Activated effector memory CD4-positive, alpha-beta T cell treated with Interleukin-2 at 50 U/mL for 16 hours (primary cell): ENCODE measurements at regions not wholly inside any gene's neighbourhood (a gene's known extent, or its start where the extent isn't known, plus 50 kb on each side); places are given as distances from the start of the nearest gene placed in this dataset.

Experiments used
- DNase-seq: peaks from one replicate; pipeline ENCODE4 v3.0.0-alpha.2; 2020

DNA sequence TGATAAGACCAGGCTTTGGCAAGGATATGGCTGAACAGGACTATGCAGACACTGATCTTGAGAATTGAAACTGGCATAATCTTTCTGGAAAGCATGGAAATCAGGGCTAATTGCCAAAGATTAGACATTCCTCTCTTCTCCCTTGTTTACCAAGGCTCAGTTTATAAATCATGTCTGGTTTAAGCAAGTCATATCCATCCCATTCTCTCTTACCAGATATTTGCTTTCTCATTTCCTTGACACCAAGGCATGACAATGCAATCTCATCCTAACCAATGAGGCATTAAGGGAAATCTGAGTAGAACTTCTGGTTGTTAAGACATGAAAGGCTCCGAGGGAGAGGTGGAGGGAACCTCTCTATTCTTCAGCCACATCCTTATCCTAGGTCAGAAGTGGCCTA, 110.3 kb upstream of the CEP85L start:
- no peak for DNase-seq

DNA sequence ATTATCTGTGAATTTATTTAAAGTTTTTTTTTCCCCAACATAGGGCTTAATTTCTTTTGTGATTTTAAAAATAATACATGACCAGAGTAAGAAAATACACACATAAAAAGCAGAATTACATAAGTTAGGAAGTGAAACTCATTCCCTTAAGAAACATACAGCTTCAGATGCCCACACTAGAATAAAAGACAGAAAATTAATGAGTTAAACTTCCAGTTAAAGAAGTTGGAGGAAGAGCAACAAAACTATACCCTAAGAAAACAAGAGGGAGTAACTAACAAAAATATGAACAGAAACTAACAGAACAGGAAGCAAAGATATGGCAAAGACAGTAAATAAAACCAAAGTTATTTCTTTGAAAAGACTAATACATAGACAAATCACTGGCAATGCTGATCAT, 107.6 kb upstream of the CEP85L start:
- no peak for DNase-seq

DNA sequence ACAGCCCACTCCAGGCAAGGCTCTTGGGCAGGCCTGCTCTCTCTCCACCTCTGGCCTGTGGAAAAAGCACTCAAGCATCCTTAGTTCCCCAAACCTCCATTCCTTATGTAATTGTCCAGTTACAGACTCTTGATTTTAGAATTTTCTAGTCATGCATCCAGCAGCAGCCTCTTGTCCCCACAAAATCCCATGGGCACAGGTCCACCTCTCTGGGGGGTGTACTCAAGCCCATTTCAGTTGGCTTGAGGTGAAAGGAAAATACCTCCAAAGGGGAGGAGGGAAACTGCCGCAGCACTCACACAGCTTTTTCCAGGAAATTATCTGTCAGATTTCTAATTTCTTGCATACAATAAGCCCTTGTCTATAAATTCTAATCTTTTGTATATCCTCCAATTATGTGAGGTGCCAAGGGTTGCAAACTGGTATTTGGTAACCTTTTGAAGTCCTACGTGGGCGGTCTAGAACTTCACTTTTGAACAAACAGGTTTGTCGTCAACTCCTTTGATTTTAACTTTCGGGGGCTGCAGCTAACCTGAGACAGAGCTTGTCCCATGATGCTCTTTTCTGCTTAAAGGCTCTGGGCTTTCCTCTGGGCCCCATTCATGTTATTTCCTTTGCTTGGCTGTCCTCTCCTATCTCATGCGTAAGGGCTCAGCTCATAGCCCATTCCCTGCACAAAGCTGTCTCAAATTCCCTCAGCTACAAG, 104.7 kb upstream of the CEP85L start:
- no peak for DNase-seq

DNA sequence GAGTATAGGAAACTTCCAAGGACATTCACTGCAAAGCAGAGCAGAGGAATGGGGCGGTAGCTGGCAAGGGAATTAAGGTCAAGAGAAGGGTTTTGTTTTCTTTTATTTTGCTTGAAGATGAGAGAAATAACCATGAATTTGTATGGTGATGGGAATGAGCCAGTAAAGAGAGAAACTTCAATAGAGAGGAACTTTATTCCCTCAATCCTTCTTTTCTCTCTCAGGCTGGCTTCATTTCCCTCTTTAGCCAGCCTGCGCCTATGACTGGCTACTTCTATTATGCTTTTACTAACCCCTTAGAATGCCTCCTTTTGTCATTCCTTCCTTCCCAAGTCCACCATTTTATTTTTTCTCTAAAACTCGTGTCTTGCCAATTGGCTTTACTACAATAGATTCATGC, 101.4 kb upstream of the CEP85L start:
- no peak for DNase-seq

DNA sequence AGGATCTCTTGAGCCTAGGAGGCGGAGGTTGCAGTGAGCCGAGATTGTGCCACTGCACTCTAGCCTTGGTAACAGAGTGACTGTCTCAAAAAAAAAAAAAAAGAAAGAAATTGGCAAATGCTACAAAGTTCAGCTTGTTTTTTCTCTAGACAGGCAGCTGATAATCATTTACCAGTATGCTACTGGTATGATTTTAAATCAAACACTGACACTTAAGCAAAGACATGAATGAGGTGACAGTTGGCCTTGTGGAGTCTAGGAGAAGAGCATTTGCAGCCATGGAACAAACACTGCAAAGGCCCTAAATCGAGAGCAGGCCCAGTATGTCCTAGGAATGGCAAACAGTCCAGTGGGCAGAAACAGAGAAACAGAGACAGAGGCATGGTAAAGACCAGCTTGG, 99.7 kb upstream of the CEP85L start:
- no peak for DNase-seq

DNA sequence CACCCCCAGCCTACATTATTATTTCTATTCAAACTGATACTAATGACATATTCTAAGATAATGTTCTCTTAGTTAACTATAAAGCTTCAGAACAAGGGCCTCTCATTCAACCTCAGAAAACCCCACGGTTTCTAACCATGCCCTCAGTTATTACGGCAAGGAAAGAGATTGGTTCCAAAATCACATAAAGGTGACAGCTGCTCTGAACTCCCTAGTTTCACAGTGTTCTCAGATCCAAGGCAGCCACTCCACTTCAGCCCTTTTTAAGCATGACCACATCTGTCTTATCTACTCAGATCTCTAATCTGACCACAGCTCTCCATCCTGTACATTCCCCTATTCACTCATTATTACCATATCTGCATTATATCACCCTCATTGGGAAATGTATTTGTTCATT, 98.8 kb upstream of the CEP85L start:
- no peak for DNase-seq

DNA sequence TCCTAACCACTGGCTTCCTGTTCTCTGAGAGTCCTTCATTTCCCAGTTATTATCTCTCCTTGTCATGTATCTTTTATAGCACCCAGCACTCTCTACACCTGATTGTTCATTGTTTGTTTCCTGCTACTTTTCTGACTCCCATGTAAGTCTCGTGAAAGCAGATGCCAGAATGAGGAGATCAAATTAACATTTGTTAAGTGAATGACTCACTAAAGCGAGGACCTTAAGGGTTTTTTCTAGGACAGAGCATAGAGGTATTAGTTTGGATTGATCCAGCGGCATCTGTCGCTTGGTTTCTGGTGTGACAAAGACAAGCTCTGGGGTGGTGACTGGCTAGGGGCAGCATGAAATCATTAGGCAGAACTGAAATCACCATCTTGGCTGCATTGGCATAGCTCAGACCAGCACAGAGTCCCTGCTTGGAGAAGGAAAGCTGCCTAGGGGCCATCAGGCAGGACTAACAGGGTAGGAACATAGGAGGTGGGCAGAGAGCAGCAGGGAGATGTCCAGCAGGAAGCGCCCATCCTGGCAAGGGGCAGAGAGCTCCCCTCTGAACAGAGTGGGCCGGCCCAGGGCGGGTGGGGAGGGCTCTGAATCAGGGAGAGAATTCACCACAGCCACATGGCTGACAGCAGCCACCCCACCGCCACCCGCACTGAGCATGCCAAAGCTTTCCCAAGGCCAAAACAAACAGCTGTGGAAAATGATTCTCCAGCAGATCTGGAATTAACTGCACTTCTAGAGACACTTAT, 97.1 kb upstream of the CEP85L start:
- no peak for DNase-seq

DNA sequence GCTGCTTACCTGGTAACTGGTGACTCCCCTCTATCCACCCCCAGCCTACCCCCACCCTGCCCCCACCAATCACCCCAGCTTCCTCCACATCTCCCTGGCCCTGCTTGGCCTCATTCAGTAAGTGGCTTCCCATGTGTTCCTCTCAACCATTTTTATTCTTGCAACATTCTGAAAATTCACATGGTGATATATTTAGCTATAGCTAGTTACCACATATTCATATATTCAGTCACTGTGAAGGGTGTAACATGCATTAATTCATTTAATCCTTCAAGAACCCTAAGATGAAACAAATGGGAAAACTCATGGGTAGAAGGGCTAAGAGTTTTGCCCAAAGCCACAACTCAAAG, 95.4 kb upstream of the CEP85L start:
- DNase-seq, result no peak

DNA sequence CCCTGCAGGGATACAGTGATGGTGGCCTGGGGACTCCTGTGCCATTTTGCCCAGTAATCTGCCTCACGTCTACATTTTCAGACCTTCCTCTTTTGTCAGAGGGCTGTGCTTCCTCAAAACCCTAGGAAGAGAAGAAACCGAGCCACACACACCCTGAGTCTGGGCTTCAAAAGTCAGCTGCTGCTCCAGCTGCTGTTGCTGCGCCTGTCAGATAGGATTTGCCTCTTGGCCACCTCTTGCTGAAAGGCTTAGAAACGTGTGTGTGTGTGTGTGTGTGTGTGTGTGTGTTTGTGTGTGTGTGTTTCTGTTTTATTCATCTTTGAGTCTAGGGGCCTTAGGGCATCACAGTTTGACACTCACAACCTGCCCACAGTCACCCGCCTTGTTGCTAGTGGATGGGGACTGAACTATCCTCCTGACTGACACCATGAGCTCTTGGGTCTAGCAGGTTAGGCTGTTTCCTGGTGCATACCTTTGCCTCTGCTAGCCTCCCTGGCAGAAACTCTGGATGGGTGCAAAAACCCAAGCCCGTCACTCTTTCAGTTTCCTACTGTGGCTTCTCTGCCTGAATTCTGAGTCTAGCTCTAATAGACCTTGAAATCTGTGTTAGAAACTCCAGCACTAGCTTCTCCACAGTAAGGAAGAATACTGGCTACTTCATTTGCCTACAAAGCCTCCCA, 94.9 kb upstream of the CEP85L start:
- no peak for DNase-seq

DNA sequence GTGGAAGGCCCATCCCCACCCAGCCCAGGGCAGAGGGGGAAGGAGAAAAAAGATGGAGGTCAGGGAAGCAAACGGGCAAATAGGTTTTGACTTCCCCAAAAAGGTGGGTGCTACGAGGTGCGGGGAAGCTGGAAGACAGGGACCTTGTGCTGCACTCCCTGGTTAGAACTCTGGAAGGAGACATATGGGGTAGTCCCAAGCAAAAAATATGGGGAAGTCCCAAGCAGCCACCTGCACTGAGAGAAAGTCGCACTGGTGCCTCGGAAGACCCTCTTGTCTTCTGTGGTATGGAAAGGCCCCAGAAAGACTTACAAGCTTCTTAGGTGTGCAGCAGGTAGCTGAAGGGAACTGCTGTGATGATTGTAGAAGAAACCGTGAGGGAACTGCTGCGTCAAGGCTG, 93.8 kb upstream of the CEP85L start:
- DNase-seq, result no peak

DNA sequence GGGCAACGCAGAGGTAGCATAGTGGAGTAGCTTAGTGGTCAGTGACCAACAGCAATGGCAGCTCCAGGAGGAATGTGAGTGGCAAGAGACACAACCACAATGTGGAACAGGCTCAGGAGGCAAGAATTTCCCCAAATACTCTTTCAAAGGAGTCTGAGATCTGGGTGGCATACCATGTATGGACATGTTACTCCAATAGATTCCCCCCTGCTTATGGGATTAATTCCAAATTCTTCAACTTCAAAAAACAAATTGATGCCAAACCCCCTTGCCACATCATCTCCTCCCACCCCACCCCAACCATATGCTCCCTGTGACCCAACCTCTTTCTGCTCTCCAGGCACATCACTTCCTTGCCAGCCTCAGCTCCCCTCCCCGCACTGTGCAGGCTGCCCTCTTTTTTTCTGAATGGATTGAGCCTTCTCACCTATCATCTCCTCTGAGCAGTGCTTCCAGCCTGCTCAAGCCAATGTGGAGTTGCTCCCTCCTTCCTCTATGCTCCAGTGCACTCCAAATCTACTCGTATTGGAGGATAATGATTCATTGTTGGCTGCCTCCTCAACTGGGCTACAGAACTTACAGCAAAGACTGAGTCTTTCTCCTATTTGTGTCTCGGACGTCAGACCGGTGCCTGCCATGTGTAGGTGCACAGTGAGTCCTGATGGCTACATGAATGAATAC, 93.0 kb upstream of the CEP85L start:
- DNase-seq, result no peak

DNA sequence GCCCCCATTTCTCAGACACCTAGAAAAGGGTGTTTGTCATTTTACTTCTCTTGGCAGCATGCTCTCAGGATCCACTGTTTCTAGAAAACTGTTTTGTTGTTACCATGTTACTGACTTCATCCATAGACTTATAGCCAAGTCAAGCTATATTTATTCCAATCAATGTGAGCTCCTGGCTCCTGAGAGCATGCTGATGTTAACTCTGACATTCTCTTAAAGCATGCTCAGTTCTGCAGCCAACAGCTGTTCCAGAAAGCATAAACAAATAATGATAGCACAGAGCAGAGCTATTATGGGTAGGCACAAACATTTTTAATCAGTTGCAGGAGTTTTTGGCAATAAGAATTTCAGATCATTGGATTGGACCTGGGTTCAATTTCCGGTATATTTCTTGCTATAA, 92.4 kb upstream of the CEP85L start:
- no peak for DNase-seq

DNA sequence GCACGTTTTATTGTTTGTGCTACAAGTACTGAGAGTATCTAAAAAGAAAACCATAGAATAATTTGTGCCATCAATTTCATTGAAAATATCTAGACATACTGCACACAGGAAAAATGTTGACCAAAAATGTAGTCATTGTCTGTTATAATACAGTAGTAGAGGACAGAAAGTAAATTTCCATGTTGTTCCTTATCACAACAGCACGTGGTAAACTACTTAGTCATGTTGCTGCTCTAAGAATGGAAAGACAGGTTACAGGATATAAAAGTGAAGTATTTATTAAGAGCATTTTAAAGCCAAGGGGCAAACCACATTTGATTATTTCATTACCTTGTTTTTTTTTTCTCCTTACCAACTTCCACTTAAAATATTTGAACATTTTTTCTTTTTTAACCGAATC, 89.0 kb upstream of the CEP85L start:
- DNase-seq, result no peak

DNA sequence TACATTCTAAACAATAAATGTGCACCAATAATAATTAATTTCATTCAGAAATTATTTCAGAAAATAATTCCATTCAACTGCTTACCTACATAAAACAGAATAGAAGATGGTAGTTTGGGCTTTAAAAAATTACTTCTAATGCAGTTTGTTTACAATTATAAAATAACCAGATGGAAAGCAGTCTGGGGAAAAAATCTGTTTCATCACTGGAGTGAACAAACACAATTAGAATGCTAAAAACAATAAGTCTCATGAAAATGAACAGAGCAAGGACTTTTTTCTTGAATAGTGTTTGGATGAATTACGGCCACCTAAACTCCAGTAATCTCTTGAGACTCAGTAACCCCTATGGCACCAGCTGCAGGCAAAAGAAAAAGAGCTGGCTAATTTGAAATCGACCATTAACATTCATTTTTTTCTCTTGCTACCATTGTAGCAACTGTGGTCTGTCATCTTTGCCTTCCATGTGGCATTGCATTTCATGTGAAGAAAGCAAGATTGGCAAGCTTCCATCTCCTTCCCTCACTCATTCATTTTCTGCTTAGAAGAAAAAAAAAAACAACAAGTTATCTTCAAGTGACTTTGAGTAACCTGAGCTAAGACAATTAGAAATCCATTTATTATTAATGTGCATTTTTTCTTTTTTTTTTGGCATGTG, 88.4 kb upstream of the CEP85L start:
- DNase-seq, result no peak

DNA sequence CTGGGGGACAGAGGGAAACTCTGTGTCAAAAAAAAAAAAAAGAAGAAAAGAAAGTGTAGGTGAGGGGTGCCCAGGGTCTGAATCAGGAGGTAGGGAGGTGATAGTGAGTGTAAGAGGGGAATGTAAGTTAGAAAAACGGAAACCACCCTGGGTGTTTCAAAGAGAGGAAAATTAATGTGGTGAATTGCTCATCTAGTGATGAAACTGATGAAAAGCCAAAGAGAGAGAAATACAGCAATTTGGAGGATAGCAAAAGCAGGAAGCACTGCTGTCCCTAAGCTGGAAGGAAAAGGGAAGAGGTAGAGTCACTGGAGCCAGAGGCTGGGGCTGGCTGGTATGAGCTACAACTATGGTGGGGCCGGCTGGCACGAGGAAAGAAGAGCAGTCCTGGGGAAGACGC, 85.0 kb upstream of the CEP85L start:
- DNase-seq, result no peak

DNA sequence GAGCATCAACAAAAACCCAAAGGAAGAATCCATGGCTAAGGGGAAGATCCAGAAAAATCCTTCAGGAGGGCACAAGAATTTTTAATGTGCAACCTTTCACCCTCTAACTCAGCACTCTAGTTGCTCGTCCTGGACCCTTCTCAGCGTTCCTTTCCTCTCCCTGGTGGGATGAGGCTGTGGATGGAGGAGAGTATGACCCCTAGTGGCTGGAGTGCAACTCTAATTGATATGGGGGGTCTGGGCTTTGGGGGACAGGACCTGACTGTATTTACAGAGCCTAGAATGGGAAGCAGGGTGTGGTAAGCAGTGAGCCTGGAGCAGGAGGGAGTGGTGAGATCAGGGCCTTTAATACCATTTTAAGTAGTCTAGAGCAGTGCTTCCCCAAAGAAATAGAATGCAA, 83.9 kb upstream of the CEP85L start:
- no peak for DNase-seq

DNA sequence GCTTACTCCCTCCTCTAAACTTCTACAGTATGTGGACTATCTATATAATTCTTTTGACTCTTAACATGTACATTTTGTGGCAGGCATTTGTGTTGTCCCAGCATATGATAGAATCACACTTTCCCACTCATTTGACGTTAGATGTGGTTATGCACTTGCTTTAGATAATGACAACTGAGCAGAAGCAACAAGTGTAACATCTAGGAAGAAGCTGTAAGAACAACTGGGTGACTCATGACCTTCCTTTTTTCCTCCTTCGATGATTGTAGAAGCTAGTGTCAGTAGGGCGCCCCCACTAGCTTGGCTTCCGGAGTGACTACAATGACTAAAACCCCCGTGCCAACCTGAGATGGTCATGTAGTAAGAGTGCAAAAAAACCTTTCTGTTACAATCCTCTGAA, 74.6 kb upstream of the CEP85L start:
- DNase-seq, result peak; percentile 32

DNA sequence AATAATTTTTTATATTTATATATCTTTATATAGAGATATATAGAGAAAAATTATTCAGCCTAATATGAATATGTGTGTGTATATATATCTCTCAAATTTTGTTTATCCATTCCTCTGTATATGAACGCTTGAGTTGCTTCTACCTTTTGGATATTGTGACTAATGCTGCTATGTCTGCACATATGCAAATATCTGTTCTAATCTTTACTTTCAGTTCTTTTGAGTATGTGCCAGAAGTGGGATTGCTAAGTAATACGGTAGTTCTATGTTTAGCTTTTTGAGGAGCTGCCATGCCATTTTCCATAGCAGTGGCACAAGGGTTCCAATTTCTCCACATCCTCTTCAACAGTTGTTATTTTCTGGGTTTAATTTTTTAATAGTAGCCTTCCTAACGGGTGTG, 72.8 kb upstream of the CEP85L start:
- no peak for DNase-seq

DNA sequence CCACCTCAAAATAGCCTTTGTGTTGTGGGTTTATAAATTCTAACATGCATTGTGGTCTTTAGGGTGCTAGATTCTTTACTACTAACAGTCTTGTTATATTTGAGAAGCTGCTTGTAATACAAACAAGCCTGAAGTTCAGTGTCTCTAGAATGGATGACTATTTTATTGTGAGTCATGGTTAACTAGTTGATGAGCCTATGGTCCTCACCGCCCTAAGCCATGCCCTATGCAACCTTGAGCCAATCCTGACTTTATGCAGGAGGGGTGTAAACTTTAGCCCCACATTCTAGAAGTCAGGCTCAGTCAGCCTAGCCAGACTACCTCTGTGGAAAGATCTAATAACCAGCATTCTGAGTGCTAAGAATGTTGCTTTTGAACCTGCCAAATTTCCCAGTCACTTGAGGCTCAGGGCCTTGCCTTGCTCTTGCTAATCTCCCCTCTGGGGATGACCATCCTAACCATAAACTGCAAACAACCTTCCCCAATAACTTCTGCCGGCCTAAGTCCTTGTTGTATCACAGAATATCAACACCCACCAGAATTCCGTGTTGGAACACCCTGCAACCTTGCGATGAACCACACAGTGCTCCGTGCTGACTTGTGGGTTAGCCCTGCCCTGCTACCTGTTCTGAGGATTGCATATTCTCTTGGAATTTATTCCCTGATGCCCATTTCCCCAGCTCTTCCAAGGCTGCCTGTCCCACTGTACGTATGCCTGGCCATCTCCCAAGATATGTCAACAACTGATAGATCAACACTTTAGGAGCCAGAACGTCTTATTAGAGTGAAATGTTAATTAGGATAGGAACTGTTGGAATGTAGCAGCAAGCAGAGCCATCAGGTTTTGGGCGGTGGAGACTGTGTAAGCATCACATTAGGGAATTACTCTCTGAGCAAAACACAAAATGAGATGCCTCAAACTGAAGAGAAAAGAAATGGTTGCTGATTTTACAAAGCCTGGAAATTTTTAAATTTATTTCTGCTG, 71.7 kb upstream of the CEP85L start:
- no peak for DNase-seq

DNA sequence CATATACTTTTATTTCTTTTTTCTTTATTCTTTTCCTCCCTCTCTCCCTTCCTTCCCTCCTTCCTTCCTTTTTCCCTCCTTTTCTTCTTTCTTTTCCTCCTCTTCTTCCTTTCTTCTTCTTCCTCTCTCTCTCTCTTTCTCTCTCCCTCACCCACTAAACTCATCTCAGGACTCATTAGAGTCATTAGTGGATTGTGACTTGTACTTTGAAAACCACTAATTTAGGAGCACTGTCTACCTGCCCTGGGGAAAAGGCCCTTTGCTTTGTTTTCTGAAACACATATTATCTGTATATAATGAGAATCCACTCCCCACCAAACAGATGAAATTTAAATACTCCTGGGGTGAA, 68.7 kb upstream of the CEP85L start:
- no peak for DNase-seq

DNA sequence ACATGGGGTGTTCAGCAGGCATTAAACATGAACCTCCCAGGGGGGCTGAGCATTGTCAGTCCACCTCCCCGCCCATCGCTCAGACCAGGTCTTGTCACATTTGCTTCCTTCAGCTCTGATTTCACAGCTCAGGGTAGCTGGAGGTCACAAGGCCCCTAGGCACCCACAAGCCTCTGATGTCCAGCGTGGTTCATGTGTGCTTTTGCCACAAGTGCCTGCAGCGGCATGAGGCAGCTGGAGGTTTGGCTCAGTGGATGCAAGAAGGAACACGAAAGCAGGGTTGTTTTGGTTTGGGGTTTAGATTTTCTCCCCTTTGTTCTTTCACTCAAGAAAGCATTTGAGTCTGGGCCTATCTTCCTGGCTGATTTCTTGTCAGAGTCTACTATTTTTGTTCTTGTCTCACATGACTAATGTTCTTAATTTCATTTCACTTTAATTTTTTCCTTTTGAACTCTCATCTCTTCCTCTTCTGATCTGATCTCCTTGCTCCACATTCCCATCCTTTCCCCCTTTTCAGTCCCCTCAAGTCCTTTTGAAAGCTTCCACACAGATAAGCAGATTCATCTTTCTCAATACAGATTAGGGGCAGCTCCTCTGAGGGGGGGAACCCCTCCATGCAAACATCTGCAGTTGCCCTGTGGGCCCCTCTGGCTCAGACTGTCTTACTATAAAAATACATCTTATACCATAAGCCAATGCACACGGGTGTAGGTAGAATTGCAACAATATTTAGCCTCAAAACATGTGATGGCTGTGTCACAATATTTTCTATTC, 68.1 kb upstream of the CEP85L start:
- DNase-seq, result no peak
